ENCODE measurements at regions not wholly inside any gene's neighbourhood (a gene's known extent, or its start where the extent isn't known, plus 50 kb on each side); places are given as distances from the start of the nearest gene placed in this dataset.

- TF ChIP-seq, protein P1, sequence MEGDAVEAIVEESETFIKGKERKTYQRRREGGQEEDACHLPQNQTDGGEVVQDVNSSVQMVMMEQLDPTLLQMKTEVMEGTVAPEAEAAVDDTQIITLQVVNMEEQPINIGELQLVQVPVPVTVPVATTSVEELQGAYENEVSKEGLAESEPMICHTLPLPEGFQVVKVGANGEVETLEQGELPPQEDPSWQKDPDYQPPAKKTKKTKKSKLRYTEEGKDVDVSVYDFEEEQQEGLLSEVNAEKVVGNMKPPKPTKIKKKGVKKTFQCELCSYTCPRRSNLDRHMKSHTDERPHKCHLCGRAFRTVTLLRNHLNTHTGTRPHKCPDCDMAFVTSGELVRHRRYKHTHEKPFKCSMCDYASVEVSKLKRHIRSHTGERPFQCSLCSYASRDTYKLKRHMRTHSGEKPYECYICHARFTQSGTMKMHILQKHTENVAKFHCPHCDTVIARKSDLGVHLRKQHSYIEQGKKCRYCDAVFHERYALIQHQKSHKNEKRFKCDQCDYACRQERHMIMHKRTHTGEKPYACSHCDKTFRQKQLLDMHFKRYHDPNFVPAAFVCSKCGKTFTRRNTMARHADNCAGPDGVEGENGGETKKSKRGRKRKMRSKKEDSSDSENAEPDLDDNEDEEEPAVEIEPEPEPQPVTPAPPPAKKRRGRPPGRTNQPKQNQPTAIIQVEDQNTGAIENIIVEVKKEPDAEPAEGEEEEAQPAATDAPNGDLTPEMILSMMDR (IDR thresholded peaks at IDR 0.05), result no peak
- no peak for TF ChIP-seq ZFX (IDR thresholded peaks at IDR 0.05; ENCODE audit: borderline replicate concordance)
These were observed 70.7 kb upstream of the PAX6 start for GRCh38 chr11:31881825-31882224.

Data from 22Rv1 (cell line).